ENCODE measurements at regions not wholly inside any gene's neighbourhood (a gene's known extent, or its start where the extent isn't known, plus 50 kb on each side); places are given as distances from the start of the nearest gene placed in this dataset.

DNA sequence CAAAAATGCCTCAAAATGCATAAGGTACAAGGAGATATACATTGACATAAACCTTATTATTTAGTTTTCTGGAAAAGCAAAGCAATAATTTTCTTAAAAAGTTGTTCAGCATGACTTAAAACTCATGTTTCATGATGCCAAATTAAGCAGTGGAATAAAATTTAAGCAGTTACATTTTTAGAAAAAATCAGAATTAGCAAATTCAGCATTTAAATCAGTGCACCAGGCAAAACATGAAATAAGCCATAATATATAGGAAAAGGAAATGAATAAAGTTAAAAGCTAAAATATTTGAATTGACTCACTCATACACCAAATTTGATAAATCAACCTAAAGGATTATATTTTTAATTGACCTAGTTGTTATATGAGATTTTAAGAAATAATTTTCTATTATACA lies 795.1 kb upstream of the CDH6 start:
- TF ChIP-seq POLR2AphosphoS5 (IDR thresholded peaks at IDR 0.05; ENCODE audit: low read depth) (no peak), STAT1 (IDR thresholded peaks at IDR 0.05; ENCODE audit: unreplicated experiment) (no peak), JUNB (IDR thresholded peaks at IDR 0.05; ENCODE audit: unreplicated experiment) (no peak), CREB1 (CRISPR knock-in tag; IDR thresholded peaks at IDR 0.05; ENCODE audit: low read depth) (no peak), ZNF114 (CRISPR knock-in tag; IDR thresholded peaks at IDR 0.05) (no peak)
- TF ChIP-seq, protein P1, sequence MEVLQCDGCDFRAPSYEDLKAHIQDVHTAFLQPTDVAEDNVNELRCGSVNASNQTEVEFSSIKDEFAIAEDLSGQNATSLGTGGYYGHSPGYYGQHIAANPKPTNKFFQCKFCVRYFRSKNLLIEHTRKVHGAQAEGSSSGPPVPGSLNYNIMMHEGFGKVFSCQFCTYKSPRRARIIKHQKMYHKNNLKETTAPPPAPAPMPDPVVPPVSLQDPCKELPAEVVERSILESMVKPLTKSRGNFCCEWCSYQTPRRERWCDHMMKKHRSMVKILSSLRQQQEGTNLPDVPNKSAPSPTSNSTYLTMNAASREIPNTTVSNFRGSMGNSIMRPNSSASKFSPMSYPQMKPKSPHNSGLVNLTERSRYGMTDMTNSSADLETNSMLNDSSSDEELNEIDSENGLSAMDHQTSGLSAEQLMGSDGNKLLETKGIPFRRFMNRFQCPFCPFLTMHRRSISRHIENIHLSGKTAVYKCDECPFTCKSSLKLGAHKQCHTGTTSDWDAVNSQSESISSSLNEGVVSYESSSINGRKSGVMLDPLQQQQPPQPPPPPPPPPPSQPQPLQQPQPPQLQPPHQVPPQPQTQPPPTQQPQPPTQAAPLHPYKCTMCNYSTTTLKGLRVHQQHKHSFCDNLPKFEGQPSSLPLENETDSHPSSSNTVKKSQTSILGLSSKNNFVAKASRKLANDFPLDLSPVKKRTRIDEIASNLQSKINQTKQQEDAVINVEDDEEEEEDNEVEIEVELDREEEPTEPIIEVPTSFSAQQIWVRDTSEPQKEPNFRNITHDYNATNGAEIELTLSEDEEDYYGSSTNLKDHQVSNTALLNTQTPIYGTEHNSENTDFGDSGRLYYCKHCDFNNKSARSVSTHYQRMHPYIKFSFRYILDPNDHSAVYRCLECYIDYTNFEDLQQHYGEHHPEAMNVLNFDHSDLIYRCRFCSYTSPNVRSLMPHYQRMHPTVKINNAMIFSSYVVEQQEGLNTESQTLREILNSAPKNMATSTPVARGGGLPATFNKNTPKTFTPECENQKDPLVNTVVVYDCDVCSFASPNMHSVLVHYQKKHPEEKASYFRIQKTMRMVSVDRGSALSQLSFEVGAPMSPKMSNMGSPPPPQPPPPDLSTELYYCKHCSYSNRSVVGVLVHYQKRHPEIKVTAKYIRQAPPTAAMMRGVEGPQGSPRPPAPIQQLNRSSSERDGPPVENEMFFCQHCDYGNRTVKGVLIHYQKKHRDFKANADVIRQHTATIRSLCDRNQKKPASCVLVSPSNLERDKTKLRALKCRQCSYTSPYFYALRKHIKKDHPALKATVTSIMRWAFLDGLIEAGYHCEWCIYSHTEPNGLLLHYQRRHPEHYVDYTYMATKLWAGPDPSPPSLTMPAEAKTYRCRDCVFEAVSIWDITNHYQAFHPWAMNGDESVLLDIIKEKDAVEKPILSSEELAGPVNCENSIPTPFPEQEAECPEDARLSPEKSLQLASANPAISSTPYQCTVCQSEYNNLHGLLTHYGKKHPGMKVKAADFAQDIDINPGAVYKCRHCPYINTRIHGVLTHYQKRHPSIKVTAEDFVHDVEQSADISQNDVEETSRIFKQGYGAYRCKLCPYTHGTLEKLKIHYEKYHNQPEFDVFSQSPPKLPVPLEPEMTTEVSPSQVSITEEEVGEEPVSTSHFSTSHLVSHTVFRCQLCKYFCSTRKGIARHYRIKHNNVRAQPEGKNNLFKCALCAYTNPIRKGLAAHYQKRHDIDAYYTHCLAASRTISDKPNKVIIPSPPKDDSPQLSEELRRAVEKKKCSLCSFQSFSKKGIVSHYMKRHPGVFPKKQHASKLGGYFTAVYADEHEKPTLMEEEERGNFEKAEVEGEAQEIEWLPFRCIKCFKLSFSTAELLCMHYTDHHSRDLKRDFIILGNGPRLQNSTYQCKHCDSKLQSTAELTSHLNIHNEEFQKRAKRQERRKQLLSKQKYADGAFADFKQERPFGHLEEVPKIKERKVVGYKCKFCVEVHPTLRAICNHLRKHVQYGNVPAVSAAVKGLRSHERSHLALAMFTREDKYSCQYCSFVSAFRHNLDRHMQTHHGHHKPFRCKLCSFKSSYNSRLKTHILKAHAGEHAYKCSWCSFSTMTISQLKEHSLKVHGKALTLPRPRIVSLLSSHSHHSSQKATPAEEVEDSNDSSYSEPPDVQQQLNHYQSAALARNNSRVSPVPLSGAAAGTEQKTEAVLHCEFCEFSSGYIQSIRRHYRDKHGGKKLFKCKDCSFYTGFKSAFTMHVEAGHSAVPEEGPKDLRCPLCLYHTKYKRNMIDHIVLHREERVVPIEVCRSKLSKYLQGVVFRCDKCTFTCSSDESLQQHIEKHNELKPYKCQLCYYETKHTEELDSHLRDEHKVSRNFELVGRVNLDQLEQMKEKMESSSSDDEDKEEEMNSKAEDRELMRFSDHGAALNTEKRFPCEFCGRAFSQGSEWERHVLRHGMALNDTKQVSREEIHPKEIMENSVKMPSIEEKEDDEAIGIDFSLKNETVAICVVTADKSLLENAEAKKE (CRISPR knock-in tag; IDR thresholded peaks at IDR 0.05): no peak
- TF ChIP-seq, protein P2, sequence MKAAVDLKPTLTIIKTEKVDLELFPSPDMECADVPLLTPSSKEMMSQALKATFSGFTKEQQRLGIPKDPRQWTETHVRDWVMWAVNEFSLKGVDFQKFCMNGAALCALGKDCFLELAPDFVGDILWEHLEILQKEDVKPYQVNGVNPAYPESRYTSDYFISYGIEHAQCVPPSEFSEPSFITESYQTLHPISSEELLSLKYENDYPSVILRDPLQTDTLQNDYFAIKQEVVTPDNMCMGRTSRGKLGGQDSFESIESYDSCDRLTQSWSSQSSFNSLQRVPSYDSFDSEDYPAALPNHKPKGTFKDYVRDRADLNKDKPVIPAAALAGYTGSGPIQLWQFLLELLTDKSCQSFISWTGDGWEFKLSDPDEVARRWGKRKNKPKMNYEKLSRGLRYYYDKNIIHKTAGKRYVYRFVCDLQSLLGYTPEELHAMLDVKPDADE (IDR thresholded peaks at IDR 0.05): no peak
- TF ChIP-seq, protein P3, sequence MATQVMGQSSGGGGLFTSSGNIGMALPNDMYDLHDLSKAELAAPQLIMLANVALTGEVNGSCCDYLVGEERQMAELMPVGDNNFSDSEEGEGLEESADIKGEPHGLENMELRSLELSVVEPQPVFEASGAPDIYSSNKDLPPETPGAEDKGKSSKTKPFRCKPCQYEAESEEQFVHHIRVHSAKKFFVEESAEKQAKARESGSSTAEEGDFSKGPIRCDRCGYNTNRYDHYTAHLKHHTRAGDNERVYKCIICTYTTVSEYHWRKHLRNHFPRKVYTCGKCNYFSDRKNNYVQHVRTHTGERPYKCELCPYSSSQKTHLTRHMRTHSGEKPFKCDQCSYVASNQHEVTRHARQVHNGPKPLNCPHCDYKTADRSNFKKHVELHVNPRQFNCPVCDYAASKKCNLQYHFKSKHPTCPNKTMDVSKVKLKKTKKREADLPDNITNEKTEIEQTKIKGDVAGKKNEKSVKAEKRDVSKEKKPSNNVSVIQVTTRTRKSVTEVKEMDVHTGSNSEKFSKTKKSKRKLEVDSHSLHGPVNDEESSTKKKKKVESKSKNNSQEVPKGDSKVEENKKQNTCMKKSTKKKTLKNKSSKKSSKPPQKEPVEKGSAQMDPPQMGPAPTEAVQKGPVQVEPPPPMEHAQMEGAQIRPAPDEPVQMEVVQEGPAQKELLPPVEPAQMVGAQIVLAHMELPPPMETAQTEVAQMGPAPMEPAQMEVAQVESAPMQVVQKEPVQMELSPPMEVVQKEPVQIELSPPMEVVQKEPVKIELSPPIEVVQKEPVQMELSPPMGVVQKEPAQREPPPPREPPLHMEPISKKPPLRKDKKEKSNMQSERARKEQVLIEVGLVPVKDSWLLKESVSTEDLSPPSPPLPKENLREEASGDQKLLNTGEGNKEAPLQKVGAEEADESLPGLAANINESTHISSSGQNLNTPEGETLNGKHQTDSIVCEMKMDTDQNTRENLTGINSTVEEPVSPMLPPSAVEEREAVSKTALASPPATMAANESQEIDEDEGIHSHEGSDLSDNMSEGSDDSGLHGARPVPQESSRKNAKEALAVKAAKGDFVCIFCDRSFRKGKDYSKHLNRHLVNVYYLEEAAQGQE (IDR thresholded peaks at IDR 0.05; ENCODE audit: unreplicated experiment): no peak
- DNase-seq (ENCODE audit: low spot score): no peak
- Histone ChIP-seq H3K79me2 (replicated peaks; ENCODE audit: insufficient read depth) (no peaks in the 10 kb centered on the region), H3K36me3 (ENCODE audit: insufficient read depth) (no peaks in the 10 kb centered on the region), H3K4me1 (ENCODE audit: insufficient read depth) (no peaks in the 10 kb centered on the region), H2AFZ (no peak overlapping the region), H3F3A (replicated peaks; ENCODE audit: low read depth) (no peaks in the 10 kb centered on the region), H3K27me3 (ENCODE audit: insufficient read depth) (no peaks in the 10 kb centered on the region), H4K20me1 (replicated peaks; ENCODE audit: insufficient read depth) (no peaks in the 10 kb centered on the region), H3K27ac (ENCODE audit: low read depth) (no peak overlapping the region), H3K4me3 (no peak overlapping the region), H3K9me2 (ENCODE audit: insufficient read depth) (no peaks in the 10 kb centered on the region), H3K4me2 (no peak overlapping the region)
- no peak overlapping the region for H3K4me3 Mint-ChIP-seq
- peaks cover 9% of the 10 kb centered on the region; the same call in 2 of the 3 replicates for H3K4me1 Mint-ChIP-seq
- H3K36me3 Mint-ChIP-seq (ENCODE audit: low read depth): no peaks in the 10 kb centered on the region
- no peak for ATAC-seq
- H3K27me3 Mint-ChIP-seq (ENCODE audit: insufficient read depth, low read depth, poor library complexity): peaks cover 1% of the 10 kb centered on the region
- no peaks in the 10 kb centered on the region for H3K9me3 Mint-ChIP-seq
- H3K27ac Mint-ChIP-seq: no peak overlapping the region

Data from GM23338 (cell line).